ENCODE measurements at regions not wholly inside any gene's neighbourhood (a gene's known extent, or its start where the extent isn't known, plus 50 kb on each side); places are given as distances from the start of the nearest gene placed in this dataset.

DNA sequence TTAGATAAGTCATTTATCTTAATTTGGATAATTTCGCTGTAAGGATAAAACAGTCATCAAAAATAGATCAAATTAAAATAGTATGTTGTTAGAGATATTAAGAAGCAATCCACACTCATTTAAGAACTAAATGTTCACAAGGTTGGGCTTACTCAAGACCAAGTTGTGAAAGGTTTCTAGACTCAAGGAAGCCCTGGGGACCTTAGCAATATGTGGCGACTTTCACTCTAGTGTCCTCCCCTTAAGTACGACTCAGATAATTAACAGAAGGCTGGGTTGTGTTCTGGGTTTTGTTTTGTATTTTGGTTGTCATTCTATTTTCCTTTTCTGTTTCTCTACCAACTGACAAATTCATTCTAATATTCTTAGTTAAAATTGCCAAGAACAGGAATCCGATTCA lies 1008.0 kb downstream of the PCDH9 start:
- Histone ChIP-seq H3K4me3 (no peak overlapping the region), H3K4me1 (ENCODE audit: control insufficient read depth in 1 of 2, low read depth in 2 of 2) (no peaks in the 10 kb centered on the region), H3K27me3 (replicated peaks; ENCODE audit: insufficient read depth) (no peaks in the 10 kb centered on the region), H3K27ac (no peak overlapping the region), H3K36me3 (no peaks in the 10 kb centered on the region), H3K9me3 (no peaks in the 10 kb centered on the region)
- DNase-seq (ENCODE audit: low spot score) (no peak), ATAC-seq (ENCODE audit: insufficient number of reproducible peaks, low FRiP score, low read depth) (no peak)
- TF ChIP-seq, protein P1, sequence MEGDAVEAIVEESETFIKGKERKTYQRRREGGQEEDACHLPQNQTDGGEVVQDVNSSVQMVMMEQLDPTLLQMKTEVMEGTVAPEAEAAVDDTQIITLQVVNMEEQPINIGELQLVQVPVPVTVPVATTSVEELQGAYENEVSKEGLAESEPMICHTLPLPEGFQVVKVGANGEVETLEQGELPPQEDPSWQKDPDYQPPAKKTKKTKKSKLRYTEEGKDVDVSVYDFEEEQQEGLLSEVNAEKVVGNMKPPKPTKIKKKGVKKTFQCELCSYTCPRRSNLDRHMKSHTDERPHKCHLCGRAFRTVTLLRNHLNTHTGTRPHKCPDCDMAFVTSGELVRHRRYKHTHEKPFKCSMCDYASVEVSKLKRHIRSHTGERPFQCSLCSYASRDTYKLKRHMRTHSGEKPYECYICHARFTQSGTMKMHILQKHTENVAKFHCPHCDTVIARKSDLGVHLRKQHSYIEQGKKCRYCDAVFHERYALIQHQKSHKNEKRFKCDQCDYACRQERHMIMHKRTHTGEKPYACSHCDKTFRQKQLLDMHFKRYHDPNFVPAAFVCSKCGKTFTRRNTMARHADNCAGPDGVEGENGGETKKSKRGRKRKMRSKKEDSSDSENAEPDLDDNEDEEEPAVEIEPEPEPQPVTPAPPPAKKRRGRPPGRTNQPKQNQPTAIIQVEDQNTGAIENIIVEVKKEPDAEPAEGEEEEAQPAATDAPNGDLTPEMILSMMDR (IDR thresholded peaks at IDR 0.05) = no peak

DNA sequence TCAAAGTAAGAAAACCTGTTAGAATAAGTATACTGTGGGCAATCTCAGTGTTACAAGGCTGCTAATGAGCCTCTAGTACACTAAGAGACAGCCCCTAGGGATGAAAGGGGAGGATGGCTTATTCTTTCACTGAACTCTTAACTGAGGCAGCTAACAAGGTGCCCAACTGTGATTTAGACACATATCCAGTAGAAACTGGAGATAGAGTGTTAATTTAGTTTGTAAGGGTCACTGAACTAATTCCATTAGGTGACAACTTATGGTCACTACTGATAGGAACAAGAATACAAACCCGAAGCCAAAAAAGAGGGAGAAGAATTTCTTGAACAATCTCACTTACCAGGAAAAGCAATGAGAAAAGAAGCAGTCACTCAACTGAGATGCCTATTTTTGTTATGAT lies 1010.6 kb downstream of the PCDH9 start:
- Histone ChIP-seq H3K36me3 (no peaks in the 10 kb centered on the region), H3K4me1 (ENCODE audit: control insufficient read depth in 1 of 2, low read depth in 2 of 2) (peaks cover 0 to 6% of the 10 kb centered on the region in 2 donors), H3K9me3 (no peaks in the 10 kb centered on the region), H3K27me3 (replicated peaks; ENCODE audit: insufficient read depth) (no peaks in the 10 kb centered on the region), H3K4me3 (no peak overlapping the region), H3K27ac (no peak overlapping the region)
- TF ChIP-seq, protein P1 (IDR thresholded peaks at IDR 0.05) = no peak
- DNase-seq (ENCODE audit: low spot score) (no peak), ATAC-seq (ENCODE audit: insufficient number of reproducible peaks, low FRiP score, low read depth) (no peak)

DNA sequence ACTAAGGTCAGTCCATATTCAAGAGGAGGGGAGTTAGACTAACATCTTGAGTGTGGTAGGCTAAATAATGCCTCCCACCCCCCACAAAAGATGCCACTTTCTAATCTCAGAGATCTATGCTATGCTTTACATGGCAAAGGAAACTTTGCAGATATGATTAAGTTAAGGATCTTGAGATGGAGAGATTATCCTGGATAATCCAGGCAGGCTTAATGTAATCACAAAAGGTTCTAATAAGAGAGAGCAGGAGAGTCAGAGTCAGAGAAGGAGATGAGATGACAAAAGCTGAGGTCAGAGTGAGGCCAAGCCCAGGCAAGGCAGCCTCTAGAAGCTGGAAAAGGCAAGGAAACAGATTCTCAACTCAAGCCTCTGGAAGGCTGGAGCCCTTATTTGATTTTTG lies 1011.6 kb downstream of the PCDH9 start:
- H3K27me3 ChIP-seq (replicated peaks; ENCODE audit: insufficient read depth) = no peaks in the 10 kb centered on the region
- H3K4me3 ChIP-seq = no peak overlapping the region
- ATAC-seq (ENCODE audit: insufficient number of reproducible peaks, low FRiP score, low read depth) (no peak), DNase-seq (ENCODE audit: low spot score) (no peak)
- TF ChIP-seq, protein P1 (IDR thresholded peaks at IDR 0.05) = no peak
- H3K27ac ChIP-seq = no peak overlapping the region
- peaks cover 0 to 6% of the 10 kb centered on the region in 2 donors for H3K4me1 ChIP-seq (ENCODE audit: control insufficient read depth in 1 of 2, low read depth in 2 of 2)
- no peaks in the 10 kb centered on the region for H3K9me3 ChIP-seq
- H3K36me3 ChIP-seq = no peaks in the 10 kb centered on the region

DNA sequence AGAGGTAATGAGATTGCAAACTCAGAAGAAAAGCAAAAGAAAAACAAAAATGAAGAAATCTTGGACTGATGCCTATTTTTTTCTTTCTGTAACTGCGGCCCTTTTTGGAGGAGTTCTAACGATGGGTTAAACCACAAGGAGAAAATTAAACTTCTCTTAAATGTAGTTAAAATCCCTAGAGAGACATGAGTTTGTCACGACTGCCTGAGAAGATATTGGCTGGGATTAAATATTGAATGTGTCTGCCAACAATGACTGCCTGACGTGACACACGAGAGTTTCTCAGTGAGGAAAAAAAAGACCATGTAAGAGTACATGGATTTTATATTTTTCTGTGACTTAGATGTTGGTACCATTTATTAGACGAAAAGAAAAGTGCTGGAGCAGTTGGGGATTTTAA lies 1013.4 kb downstream of the PCDH9 start:
- no peak overlapping the region for H3K27ac ChIP-seq
- peaks cover 0 to 6% of the 10 kb centered on the region in 2 donors for H3K4me1 ChIP-seq (ENCODE audit: control insufficient read depth in 1 of 2, low read depth in 2 of 2)
- no peaks in the 10 kb centered on the region for H3K9me3 ChIP-seq
- no peaks in the 10 kb centered on the region for H3K36me3 ChIP-seq
- H3K27me3 ChIP-seq (replicated peaks; ENCODE audit: insufficient read depth) = no peaks in the 10 kb centered on the region
- DNase-seq (ENCODE audit: low spot score) = no peak
- TF ChIP-seq, protein P1 (IDR thresholded peaks at IDR 0.05) = no peak
- peak overlapping the region; percentile 24 for H3K4me3 ChIP-seq
- ATAC-seq (ENCODE audit: insufficient number of reproducible peaks, low FRiP score, low read depth) = no peak

DNA sequence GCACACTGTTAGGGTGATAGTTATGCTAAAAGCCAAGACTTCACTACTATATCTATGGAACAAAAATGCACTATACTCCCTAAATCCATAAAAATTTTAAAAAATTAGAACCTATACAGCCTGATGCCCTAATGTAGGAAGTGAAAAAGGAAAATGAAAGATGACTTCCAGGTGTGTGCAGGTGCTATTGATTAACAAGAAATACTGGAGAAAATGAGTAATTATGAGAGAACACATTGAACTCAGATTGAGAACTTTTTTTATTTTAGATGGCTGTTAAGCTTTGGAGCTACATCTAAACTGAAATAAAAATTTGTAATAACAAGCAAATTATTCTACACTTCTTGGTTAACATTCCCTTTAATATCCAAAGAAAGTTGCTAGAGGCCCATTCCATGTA lies 1015.7 kb downstream of the PCDH9 start:
- Histone ChIP-seq H3K27me3 (replicated peaks; ENCODE audit: insufficient read depth) (no peaks in the 10 kb centered on the region), H3K27ac (no peak overlapping the region)
- no peak for DNase-seq (ENCODE audit: low spot score)

More for the DNA sequence above, 1015.7 kb downstream of the PCDH9 start:
- H3K36me3 ChIP-seq = no peaks in the 10 kb centered on the region
- H3K9me3 ChIP-seq = no peaks in the 10 kb centered on the region
- H3K4me3 ChIP-seq = no peak overlapping the region
- ATAC-seq (ENCODE audit: insufficient number of reproducible peaks, low FRiP score, low read depth) = no peak
- TF ChIP-seq, protein P1 (IDR thresholded peaks at IDR 0.05) = no peak
- H3K4me1 ChIP-seq (ENCODE audit: control insufficient read depth in 1 of 2, low read depth in 2 of 2) = peaks cover 10 to 11% of the 10 kb centered on the region in 2 donors
